ENCODE measurements at regions not wholly inside any gene's neighbourhood (a gene's known extent, or its start where the extent isn't known, plus 50 kb on each side); places are given as distances from the start of the nearest gene placed in this dataset.

DNA sequence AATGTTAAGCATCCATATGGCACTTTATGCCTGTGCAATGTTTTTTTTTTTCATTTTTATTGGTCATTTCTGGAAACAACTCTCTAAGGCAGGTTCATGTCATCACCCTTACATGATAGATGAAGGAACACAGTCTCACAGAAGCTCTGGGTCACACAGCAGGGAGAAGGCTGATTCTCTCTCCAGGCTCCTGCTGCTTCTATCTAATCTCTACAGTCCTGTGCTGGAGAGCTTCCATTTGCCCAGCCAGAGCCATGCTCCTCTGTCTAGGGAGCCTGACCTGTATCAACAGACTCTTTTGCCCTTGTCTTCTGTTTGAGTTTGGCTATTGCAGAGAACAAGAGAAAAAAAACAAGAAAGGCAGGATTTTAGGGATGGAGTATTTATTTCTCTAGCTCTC is 584.8 kb downstream of the MBD2 start:
- TF ChIP-seq, protein P1, sequence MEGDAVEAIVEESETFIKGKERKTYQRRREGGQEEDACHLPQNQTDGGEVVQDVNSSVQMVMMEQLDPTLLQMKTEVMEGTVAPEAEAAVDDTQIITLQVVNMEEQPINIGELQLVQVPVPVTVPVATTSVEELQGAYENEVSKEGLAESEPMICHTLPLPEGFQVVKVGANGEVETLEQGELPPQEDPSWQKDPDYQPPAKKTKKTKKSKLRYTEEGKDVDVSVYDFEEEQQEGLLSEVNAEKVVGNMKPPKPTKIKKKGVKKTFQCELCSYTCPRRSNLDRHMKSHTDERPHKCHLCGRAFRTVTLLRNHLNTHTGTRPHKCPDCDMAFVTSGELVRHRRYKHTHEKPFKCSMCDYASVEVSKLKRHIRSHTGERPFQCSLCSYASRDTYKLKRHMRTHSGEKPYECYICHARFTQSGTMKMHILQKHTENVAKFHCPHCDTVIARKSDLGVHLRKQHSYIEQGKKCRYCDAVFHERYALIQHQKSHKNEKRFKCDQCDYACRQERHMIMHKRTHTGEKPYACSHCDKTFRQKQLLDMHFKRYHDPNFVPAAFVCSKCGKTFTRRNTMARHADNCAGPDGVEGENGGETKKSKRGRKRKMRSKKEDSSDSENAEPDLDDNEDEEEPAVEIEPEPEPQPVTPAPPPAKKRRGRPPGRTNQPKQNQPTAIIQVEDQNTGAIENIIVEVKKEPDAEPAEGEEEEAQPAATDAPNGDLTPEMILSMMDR (IDR thresholded peaks at IDR 0.05), result no peak
- no peak for TF ChIP-seq POLR2A (IDR thresholded peaks at IDR 0.05)
